Activated CD4-positive, alpha-beta T cell treated with anti-CD3 and anti-CD28 coated beads for 48 hours (primary cell): ENCODE measurements at regions not wholly inside any gene's neighbourhood (a gene's known extent, or its start where the extent isn't known, plus 50 kb on each side); places are given as distances from the start of the nearest gene placed in this dataset.
"Not testable (repeated sequence)": the region's sequence is repeated elsewhere in the genome, so short reads cannot be mapped to it uniquely, and the experiment has no call there.

ENCODE experiments used
- DNase-seq: peaks from one replicate; pipeline ENCODE4 v3.0.0-alpha.2; 2020

GRCh38 chr16:48105976-48106375 lies 49.8 kb downstream of the ABCC12 start:
- no peak for DNase-seq

GRCh38 chr16:48105456-48105855 lies 50.3 kb downstream of the ABCC12 start:
- no peak for DNase-seq

GRCh38 chr16:48103591-48103990 lies 52.2 kb downstream of the ABCC12 start:
- no peak for DNase-seq

- DNase-seq: no peak
These were observed 53.4 kb downstream of the ABCC12 start for GRCh38 chr16:48102083-48103008.

GRCh38 chr16:48101069-48101674 lies 54.6 kb downstream of the ABCC12 start:
- DNase-seq: peak; percentile 81

- no peak for DNase-seq
These were observed 56.3 kb downstream of the ABCC12 start for GRCh38 chr16:48099455-48099854.

GRCh38 chr16:48098472-48098871 lies 57.3 kb downstream of the ABCC12 start:
- no peak for DNase-seq

GRCh38 chr16:48091117-48091516 lies 64.7 kb downstream of the ABCC12 start:
- no peak for DNase-seq

- DNase-seq: no peak
These were observed 66.6 kb downstream of the ABCC12 start for GRCh38 chr16:48089053-48089792.

GRCh38 chr16:48087639-48088038 lies 68.2 kb downstream of the ABCC12 start:
- DNase-seq: no peak

- no peak for DNase-seq
These were observed 69.4 kb downstream of the ABCC12 start for GRCh38 chr16:48086422-48086821.

GRCh38 chr16:48085729-48086128 lies 70.1 kb downstream of the ABCC12 start:
- DNase-seq: no peak

GRCh38 chr16:48084826-48085225 lies 71.0 kb downstream of the ABCC12 start:
- no peak for DNase-seq

- DNase-seq: no peak
These were observed 73.3 kb downstream of the ABCC12 start for GRCh38 chr16:48082516-48082915.

- no peak for DNase-seq
These were observed 74.1 kb downstream of the ABCC12 start for GRCh38 chr16:48081656-48082055.

- DNase-seq: no peak
These were observed 79.3 kb downstream of the ABCC12 start for GRCh38 chr16:48076455-48077012.

- DNase-seq: no peak
These were observed 80.4 kb downstream of the ABCC12 start for GRCh38 chr16:48075398-48075797.

- no peak for DNase-seq
These were observed 88.4 kb downstream of the ABCC12 start for GRCh38 chr16:48067388-48067787.

GRCh38 chr16:48064971-48065370 lies 90.8 kb downstream of the ABCC12 start:
- DNase-seq: no peak

GRCh38 chr16:48062681-48063080 lies 93.1 kb downstream of the ABCC12 start:
- DNase-seq: no peak

- DNase-seq: no peak
These were observed 95.9 kb downstream of the ABCC12 start for GRCh38 chr16:48059936-48060335.

GRCh38 chr16:48059190-48059589 lies 96.6 kb downstream of the ABCC12 start:
- not testable (repeated sequence) for DNase-seq

GRCh38 chr16:48057048-48057447 lies 98.7 kb downstream of the ABCC12 start:
- no peak for DNase-seq
